GM20000 (cell line): ENCODE measurements at regions not wholly inside any gene's neighbourhood (a gene's known extent, or its start where the extent isn't known, plus 50 kb on each side); places are given as distances from the start of the nearest gene placed in this dataset.

Experiments
- DNase-seq: peaks from one replicate; pipeline ENCODE4 v3.0.0; 2012; ENCODE audit warnings: low spot score
- CTCF ChIP-seq: IDR thresholded peaks from 2 replicates; pipeline ENCODE4 v1.5.1; 2012; ENCODE audit warnings: mild to moderate bottlenecking, control low read depth; ENCODE audit errors: extremely low read depth, missing control alignments

- TF ChIP-seq CTCF, result no peak
- no peak for DNase-seq
Observed at GRCh38 chr5:61596265-61596664, 264.2 kb downstream of the ZSWIM6 start.

DNA sequence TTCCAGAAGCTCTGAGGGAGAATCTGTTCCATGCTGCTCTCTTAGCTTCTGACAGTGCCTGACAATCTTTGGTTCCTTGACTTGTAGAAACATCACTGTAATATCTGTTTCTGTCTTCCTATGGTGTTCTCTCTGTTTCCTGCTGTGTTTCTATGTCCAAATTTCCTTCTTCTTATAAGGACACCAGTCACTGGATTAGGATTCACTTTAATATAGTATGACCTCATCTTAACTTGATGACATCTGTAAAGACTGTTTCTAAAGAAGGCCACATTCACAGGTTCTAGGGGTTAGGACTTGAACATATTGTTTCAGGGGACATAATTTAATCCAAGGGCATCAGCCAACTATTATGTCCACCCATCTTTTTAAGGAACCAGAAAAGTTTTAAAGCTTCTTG, 265.6 kb downstream of the ZSWIM6 start:
- TF ChIP-seq CTCF, result no peak
- DNase-seq, result no peak

- TF ChIP-seq CTCF, result no peak
- no peak for DNase-seq
Observed at GRCh38 chr5:61598126-61598525, 266.1 kb downstream of the ZSWIM6 start.

- no peak for TF ChIP-seq CTCF
Observed at GRCh38 chr5:61599370-61600122, 267.5 kb downstream of the ZSWIM6 start.

GRCh38 chr5:61600123-61600444, 268.0 kb downstream of the ZSWIM6 start:
- TF ChIP-seq CTCF, result no peak
- DNase-seq, result no peak

More at GRCh38 chr5:61599370-61600122, 267.5 kb downstream of the ZSWIM6 start:
- no peak for DNase-seq

- no peak for DNase-seq
- no peak for TF ChIP-seq CTCF
Observed at GRCh38 chr5:61600945-61601511, 269.0 kb downstream of the ZSWIM6 start.

GRCh38 chr5:61603211-61603908, 271.3 kb downstream of the ZSWIM6 start:
- TF ChIP-seq CTCF, result no peak
- no peak for DNase-seq
